ENCODE measurements at regions not wholly inside any gene's neighbourhood (a gene's known extent, or its start where the extent isn't known, plus 50 kb on each side); places are given as distances from the start of the nearest gene placed in this dataset.

DNA sequence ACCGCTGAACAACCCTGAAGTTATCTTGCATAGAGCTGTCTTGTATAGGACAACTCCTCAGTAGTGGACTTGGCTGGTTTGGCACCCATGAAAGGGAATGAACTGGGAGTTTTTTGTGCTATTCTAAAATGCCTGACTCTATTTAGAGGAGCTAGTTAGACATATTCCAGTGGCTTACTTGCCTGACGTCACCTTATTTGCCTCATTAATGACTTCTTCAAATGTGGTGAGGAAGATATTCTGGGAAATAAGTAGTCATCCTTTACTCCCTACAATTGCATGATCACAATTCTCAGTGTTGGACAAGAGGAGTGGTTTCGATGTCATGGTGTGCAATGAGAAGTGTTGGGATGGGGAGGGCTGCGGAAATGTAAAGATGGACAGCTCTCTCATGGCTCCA, 509.2 kb upstream of the MDFIC2 start (continued):
- TF ChIP-seq ZNF274 (IDR thresholded peaks at IDR 0.05; ENCODE audit: borderline replicate concordance, low read depth, low read length): no peak
- TF ChIP-seq ZNF133 (CRISPR knock-in tag; IDR thresholded peaks at IDR 0.05): no peak
- no peak for TF ChIP-seq ZNF263 (CRISPR knock-in tag; IDR thresholded peaks at IDR 0.05; ENCODE audit: borderline replicate concordance)
- TF ChIP-seq PHF21A (IDR thresholded peaks at IDR 0.05; ENCODE audit: borderline replicate concordance, low read depth): no peak

- ATAC-seq (no peak), DNase-seq (ENCODE audit: extremely low read depth in 1 of 4, low spot score in 3 of 4) (no peak), FAIRE-seq (no peak)
- BruUV-seq (replicated peaks): no TSS peak
- H4K20me1 ChIP-seq (replicated peaks; ENCODE audit: control insufficient read depth, insufficient read depth, low read length): no peaks in the 10 kb centered on the region
- H2AFZ ChIP-seq (ENCODE audit: low read depth, low read length): no peak overlapping the region
- no peak overlapping the region for H3K9ac ChIP-seq (ENCODE audit: insufficient read depth in 1 of 2, low read depth in 2 of 2, low read length in 2 of 2)
- H3K27me3 ChIP-seq (ENCODE audit: control insufficient read depth in 2 of 2, insufficient read depth in 2 of 2, low read length in 2 of 2): peaks cover 0 to 6% of the 10 kb centered on the region in 2 experiments; a peak in 2 of 5 replicates
- in situ Hi-C loops (cut with MboI) (no loop called here), intact Hi-C loops (cut with micrococcal nuclease) (no loop called here)
- ChIA-PET POLR2A (no interaction called here), CTCF (ENCODE audit: low intra/inter-chr PET ratio) (no interaction called here)
- no peak overlapping the region for H3K27ac ChIP-seq (ENCODE audit: extremely low read depth, low read depth, low read length)
- no peaks in the 10 kb centered on the region for H3K4me1 ChIP-seq (replicated peaks in 1 of 2; ENCODE audit: control insufficient read depth in 2 of 2, insufficient read depth in 2 of 2, low read length in 2 of 2)
- H3K9me1 ChIP-seq (ENCODE audit: control insufficient read depth, insufficient read depth, low read length): no peaks in the 10 kb centered on the region
- no peak overlapping the region for H3K4me2 ChIP-seq (ENCODE audit: insufficient read depth, low read length)
- WGBS (ENCODE audit: insufficient coverage, low coverage, missing lambda C conversion rate): 0% methylated on average over 1 of the region's 1 CpG
- no peaks in the 10 kb centered on the region for H3K36me3 ChIP-seq (ENCODE audit: control insufficient read depth, insufficient read depth, low read length)
- no peaks in the 10 kb centered on the region for H3K79me2 ChIP-seq (ENCODE audit: control insufficient read depth, insufficient read depth, low read length)
- TF ChIP-seq NUFIP1 (IDR thresholded peaks at IDR 0.05; ENCODE audit: partially characterized antibody): no peak
- H3K4me3 ChIP-seq: no peak overlapping the region
- H3K9me3 ChIP-seq (replicated peaks; ENCODE audit: control insufficient read depth, insufficient read depth, low read depth, low read length): no peaks in the 10 kb centered on the region
Observed at GRCh38 chr3:70820397-70820796, 508.0 kb upstream of the MDFIC2 start.

DNA sequence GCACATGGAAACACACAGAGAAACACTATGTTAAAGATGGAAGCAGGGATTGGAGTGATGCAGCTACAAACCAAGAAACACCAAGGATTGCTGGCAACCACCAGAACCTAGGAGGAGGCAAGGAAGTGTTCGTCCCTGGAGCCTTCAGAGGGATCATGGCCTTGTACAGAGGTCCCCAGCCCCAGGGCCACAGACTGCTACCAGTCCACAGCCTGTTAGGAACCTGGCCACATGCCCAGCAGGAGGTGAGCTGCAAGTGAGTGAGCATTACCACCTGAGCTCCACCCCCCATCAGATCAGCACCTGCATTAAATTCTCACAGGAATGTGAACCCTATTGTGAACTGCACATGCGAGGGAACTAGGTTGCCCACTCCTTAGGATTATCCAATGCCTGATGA, 505.7 kb upstream of the MDFIC2 start:
- Histone ChIP-seq H3K36me3 (ENCODE audit: control insufficient read depth, insufficient read depth, low read length) (no peaks in the 10 kb centered on the region), H2AFZ (ENCODE audit: low read depth, low read length) (no peak overlapping the region), H3K27ac (ENCODE audit: extremely low read depth, low read depth, low read length) (no peak overlapping the region), H3K4me1 (replicated peaks in 1 of 2; ENCODE audit: control insufficient read depth in 2 of 2, insufficient read depth in 2 of 2, low read length in 2 of 2) (no peaks in the 10 kb centered on the region), H3K4me2 (ENCODE audit: insufficient read depth, low read length) (no peak overlapping the region), H3K9ac (ENCODE audit: insufficient read depth in 1 of 2, low read depth in 2 of 2, low read length in 2 of 2) (no peak overlapping the region), H3K27me3 (ENCODE audit: control insufficient read depth in 2 of 2, insufficient read depth in 2 of 2, low read length in 2 of 2) (peaks cover 0 to 6% of the 10 kb centered on the region in 2 experiments; a peak in 2 of 5 replicates), H3K79me2 (ENCODE audit: control insufficient read depth, insufficient read depth, low read length) (no peaks in the 10 kb centered on the region), H3K4me3 (no peak overlapping the region), H3K9me1 (ENCODE audit: control insufficient read depth, insufficient read depth, low read length) (no peaks in the 10 kb centered on the region), H3K9me3 (replicated peaks; ENCODE audit: control insufficient read depth, insufficient read depth, low read depth, low read length) (no peaks in the 10 kb centered on the region), H4K20me1 (replicated peaks; ENCODE audit: control insufficient read depth, insufficient read depth, low read length) (no peaks in the 10 kb centered on the region)
- CTCF ChIA-PET (ENCODE audit: low intra/inter-chr PET ratio): no interaction called here
- FAIRE-seq: no peak
- in situ Hi-C loops (cut with MboI) (no loop called here), intact Hi-C loops (cut with micrococcal nuclease) (no loop called here)
- no peak for DNase-seq (ENCODE audit: extremely low read depth in 1 of 4, low spot score in 3 of 4)
- BruUV-seq (replicated peaks): no TSS peak
- POLR2A ChIA-PET: interaction anchor here (1.1 kb wide), 1 partner anchor 9 kb away, joined by 3 read pairs; no protein-coding TSS in a partner anchor
- ATAC-seq: no peak
- 0% methylated on average over 1 of the region's 2 CpGs for WGBS (ENCODE audit: insufficient coverage, low coverage, missing lambda C conversion rate)
- TF ChIP-seq TEAD2 (tag; IDR thresholded peaks at IDR 0.05) (no peak), ZNF584 (CRISPR knock-in tag; IDR thresholded peaks at IDR 0.05; ENCODE audit: low read depth) (no peak), CREM (IDR thresholded peaks at IDR 0.05; ENCODE audit: low read depth) (no peak), ZNF696 (CRISPR knock-in tag; conservative IDR thresholded peaks at IDR 0.05) (no peak), STAT5A (IDR thresholded peaks at IDR 0.05; ENCODE audit: borderline replicate concordance, low read length) (no peak), FUS (optimal IDR thresholded peaks at IDR 0.05; ENCODE audit: low read depth, low read length) (no peak), MAX (CRISPR knock-in tag; IDR thresholded peaks at IDR 0.05) (no peak), MEF2A (IDR thresholded peaks at IDR 0.05; ENCODE audit: control insufficient read depth, low read depth, low read length) (no peak), TRIM28 (IDR thresholded peaks at IDR 0.05) (no peak)
- TF ChIP-seq, protein P1, sequence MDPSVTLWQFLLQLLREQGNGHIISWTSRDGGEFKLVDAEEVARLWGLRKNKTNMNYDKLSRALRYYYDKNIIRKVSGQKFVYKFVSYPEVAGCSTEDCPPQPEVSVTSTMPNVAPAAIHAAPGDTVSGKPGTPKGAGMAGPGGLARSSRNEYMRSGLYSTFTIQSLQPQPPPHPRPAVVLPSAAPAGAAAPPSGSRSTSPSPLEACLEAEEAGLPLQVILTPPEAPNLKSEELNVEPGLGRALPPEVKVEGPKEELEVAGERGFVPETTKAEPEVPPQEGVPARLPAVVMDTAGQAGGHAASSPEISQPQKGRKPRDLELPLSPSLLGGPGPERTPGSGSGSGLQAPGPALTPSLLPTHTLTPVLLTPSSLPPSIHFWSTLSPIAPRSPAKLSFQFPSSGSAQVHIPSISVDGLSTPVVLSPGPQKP (CRISPR knock-in tag; IDR thresholded peaks at IDR 0.05): no peak
